ENCODE measurements at regions not wholly inside any gene's neighbourhood (a gene's known extent, or its start where the extent isn't known, plus 50 kb on each side); places are given as distances from the start of the nearest gene placed in this dataset.

DNA sequence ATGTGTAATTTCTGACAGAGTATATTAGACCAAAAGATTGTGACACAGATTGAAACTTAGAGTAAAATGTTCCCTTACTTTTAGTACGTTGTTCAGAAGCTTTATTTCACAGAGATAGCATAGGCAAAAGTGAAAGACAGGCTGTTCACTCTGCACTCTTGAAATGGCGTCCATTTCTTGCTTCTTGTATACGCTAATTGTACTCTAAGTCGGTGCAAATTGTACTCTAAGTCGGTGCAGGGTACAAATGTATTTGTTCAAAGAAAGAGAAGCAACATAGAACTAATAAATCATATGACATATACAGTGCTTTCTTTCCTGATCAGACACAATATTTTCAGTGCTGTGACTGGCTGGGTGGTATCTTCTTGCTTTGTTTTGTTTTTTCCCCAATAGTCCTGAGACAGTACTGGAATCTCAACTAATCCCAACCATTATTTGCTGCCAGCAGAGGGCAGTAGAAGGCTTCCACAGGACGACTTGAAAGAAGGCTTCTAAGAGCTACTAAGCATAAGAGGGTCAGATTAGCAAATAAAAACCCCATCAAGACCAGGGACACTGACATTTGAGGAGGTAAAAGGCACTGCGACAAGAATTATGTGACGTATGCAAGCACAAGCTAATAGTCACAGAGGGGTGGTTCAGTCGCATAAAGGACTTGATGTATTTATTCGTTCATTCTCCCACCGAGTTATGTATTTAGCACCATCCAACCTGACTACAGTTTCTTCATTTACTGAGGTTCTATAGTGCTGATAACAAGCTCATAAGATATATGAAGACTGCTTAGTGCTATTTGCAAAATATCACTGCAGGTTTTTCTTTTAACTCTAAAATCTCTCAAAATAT, 831.8 kb downstream of the TAF11L14 start:
- TF ChIP-seq, protein P1, sequence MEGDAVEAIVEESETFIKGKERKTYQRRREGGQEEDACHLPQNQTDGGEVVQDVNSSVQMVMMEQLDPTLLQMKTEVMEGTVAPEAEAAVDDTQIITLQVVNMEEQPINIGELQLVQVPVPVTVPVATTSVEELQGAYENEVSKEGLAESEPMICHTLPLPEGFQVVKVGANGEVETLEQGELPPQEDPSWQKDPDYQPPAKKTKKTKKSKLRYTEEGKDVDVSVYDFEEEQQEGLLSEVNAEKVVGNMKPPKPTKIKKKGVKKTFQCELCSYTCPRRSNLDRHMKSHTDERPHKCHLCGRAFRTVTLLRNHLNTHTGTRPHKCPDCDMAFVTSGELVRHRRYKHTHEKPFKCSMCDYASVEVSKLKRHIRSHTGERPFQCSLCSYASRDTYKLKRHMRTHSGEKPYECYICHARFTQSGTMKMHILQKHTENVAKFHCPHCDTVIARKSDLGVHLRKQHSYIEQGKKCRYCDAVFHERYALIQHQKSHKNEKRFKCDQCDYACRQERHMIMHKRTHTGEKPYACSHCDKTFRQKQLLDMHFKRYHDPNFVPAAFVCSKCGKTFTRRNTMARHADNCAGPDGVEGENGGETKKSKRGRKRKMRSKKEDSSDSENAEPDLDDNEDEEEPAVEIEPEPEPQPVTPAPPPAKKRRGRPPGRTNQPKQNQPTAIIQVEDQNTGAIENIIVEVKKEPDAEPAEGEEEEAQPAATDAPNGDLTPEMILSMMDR (IDR thresholded peaks at IDR 0.05): peak; percentile 48 to 69 (median 60)
- no peak for TF ChIP-seq POLR2A (IDR thresholded peaks at IDR 0.05)

Measured in body of pancreas (tissue), 4 donors.